Naive thymus-derived CD4-positive, alpha-beta T cell (primary cell): ENCODE measurements at regions not wholly inside any gene's neighbourhood (a gene's known extent, or its start where the extent isn't known, plus 50 kb on each side); places are given as distances from the start of the nearest gene placed in this dataset.

Source experiments
- ATAC-seq: fragments of 150-1000 bp; cut with Tn5 transposase; 2 replicates; pipeline ENCODE4 v1.10.0; 2021; ENCODE audit warnings: mild to moderate bottlenecking, moderate library complexity
- CTCF ChIA-PET: fragments of 350-600 bp; sonication (Branson Sonifier 250); formaldehyde crosslinking; loops from one replicate; lab custom pipeline; 2021; ENCODE audit warnings: antibody characterized with exemption; lab: Charles Lee
- POLR2A ChIA-PET: fragments of 350-600 bp; sonication (Branson Sonifier 250); formaldehyde crosslinking; loops from one replicate; lab custom pipeline; 2021; ENCODE audit warnings: antibody characterized with exemption, inconsistent platforms; lab: Charles Lee
- DNase-seq, 9 donors: peaks; one replicate each; pipeline versions ENCODE4 v3.0.0 to v3.0.0-alpha.2; 2020 to 2022; ENCODE audit warnings: mixed read lengths in 1 of 9
- H3K27ac ChIP-seq: one replicate; pipeline ENCODE4 v1.7.0; 2013; ENCODE audit warnings: mild to moderate bottlenecking, low read depth, low read length, moderate library complexity
- H3K27me3 ChIP-seq, 2 donors: one replicate each; pipeline ENCODE4 v1.7.0; 2013; ENCODE audit warnings: low read length in 2 of 2, mild to moderate bottlenecking in 2 of 2, moderate library complexity in 2 of 2; ENCODE audit not compliant: control insufficient read depth in 2 of 2, insufficient read depth in 2 of 2
- H3K36me3 ChIP-seq, 3 experiments: 1 replicate in 2 of 3; 2 replicates in 1 of 3; pipeline ENCODE4 v1.7.0; 2013; ENCODE audit warnings: low read length in 3 of 3, mild to moderate bottlenecking in 3 of 3, moderate library complexity in 1 of 3; ENCODE audit not compliant: insufficient read depth in 3 of 3, control insufficient read depth in 2 of 3
- H3K4me1 ChIP-seq, 2 donors: one replicate each; pipeline ENCODE4 v1.7.0; 2013; ENCODE audit warnings: low read length in 2 of 2, mild to moderate bottlenecking in 2 of 2, moderate library complexity in 1 of 2; ENCODE audit not compliant: control insufficient read depth in 2 of 2, insufficient read depth in 2 of 2
- H3K4me3 ChIP-seq: 2 replicates; pipeline ENCODE4 v1.7.0; 2013; ENCODE audit warnings: mild to moderate bottlenecking, low read length
- H3K9me3 ChIP-seq, 3 experiments: 1 replicate in 2 of 3; 2 replicates in 1 of 3; pipeline ENCODE4 v1.7.0; 2013; ENCODE audit warnings: low read length in 3 of 3; ENCODE audit not compliant: control insufficient read depth in 2 of 3
- H3K27ac Mint-ChIP-seq, 9 donors: one replicate each; pipeline ENCODE4 v1.8.0; 2020 to 2022; ENCODE audit warnings: mixed read lengths in 9 of 9, mild to moderate bottlenecking in 8 of 9, moderate library complexity in 5 of 9, inconsistent platforms in 2 of 9
- H3K27me3 Mint-ChIP-seq, 5 donors: one replicate each; pipeline ENCODE4 v1.8.0; 2021 to 2022; ENCODE audit warnings: mixed read lengths in 5 of 5, mild to moderate bottlenecking in 1 of 5
- H3K36me3 Mint-ChIP-seq, 5 donors: one replicate each; pipeline ENCODE4 v1.8.0; 2020 to 2022; ENCODE audit warnings: mixed read lengths in 5 of 5, mild to moderate bottlenecking in 3 of 5, inconsistent platforms in 1 of 5
- H3K4me1 Mint-ChIP-seq, 7 donors: one replicate each; pipeline ENCODE4 v1.8.0; 2020 to 2022; ENCODE audit warnings: mixed read lengths in 7 of 7, mild to moderate bottlenecking in 3 of 7, inconsistent platforms in 1 of 7
- H3K4me3 Mint-ChIP-seq, 10 donors: one replicate each; pipeline ENCODE4 v1.8.0; 2020 to 2022; ENCODE audit warnings: mild to moderate bottlenecking in 10 of 10, mixed read lengths in 10 of 10, moderate library complexity in 6 of 10, inconsistent platforms in 2 of 10
- H3K9me3 Mint-ChIP-seq, 11 donors: one replicate each; pipeline ENCODE4 v1.8.0; 2020 to 2022; ENCODE audit warnings: mixed read lengths in 11 of 11, mild to moderate bottlenecking in 4 of 11, inconsistent platforms in 1 of 11, moderate library complexity in 1 of 11
- intact Hi-C, 2 donors: fragments of 100-400 bp; cut with micrococcal nuclease; formaldehyde crosslinking; loops; one replicate each; pipeline ENCODE4 v1.15.1; 2023

GRCh38 chr14:105931808-105932483 is 405.6 kb downstream of the TMEM121 start:
- Histone ChIP-seq H3K4me3 (no peak overlapping the region), H3K36me3 (no peaks in the 10 kb centered on the region), H3K27ac (no peak overlapping the region), H3K4me1 (no peaks in the 10 kb centered on the region), H3K27me3 (no peaks in the 10 kb centered on the region), H3K9me3 (no peaks in the 10 kb centered on the region)
- Mint-ChIP-seq H3K4me3 (no peak overlapping the region), H3K4me1 (peaks cover 0 to 3% (median 0%) of the 10 kb centered on the region in 7 donors), H3K27me3 (peaks cover 53 to 64% (median 57%) of the 10 kb centered on the region in 5 donors), H3K9me3 (peaks cover under 1 to 37% (median 15%) of the 10 kb centered on the region in 11 donors), H3K36me3 (peaks cover 0 to 13% (median 2%) of the 10 kb centered on the region in 5 donors), H3K27ac (peak overlapping the region in 1 of 9 donors; percentile 35)
- ChIA-PET POLR2A (no interaction called here), CTCF (no interaction called here)
- DNase-seq = no peak
- no peak for ATAC-seq
- intact Hi-C loops = no loop called here

- no peak for ATAC-seq
- Histone ChIP-seq H3K27me3 (no peaks in the 10 kb centered on the region), H3K36me3 (no peaks in the 10 kb centered on the region), H3K27ac (no peak overlapping the region), H3K9me3 (no peaks in the 10 kb centered on the region), H3K4me3 (no peak overlapping the region), H3K4me1 (no peaks in the 10 kb centered on the region)
- Mint-ChIP-seq H3K9me3 (peaks cover 3 to 41% (median 15%) of the 10 kb centered on the region in 11 donors), H3K4me1 (peaks cover 0 to 2% (median 0%) of the 10 kb centered on the region in 7 donors), H3K27me3 (peaks cover 47 to 57% (median 54%) of the 10 kb centered on the region in 5 donors), H3K4me3 (no peak overlapping the region), H3K27ac (no peak overlapping the region), H3K36me3 (peaks cover 0 to 16% (median 4%) of the 10 kb centered on the region in 5 donors)
- peak in 1 of 9 donors; percentile 6 for DNase-seq
- intact Hi-C loops = no loop called here
- ChIA-PET CTCF (no interaction called here), POLR2A (no interaction called here)
These were observed 406.9 kb downstream of the TMEM121 start for GRCh38 chr14:105933238-105933637.

GRCh38 chr14:105935384-105935783 is 409.0 kb downstream of the TMEM121 start:
- H3K36me3 ChIP-seq = no peaks in the 10 kb centered on the region
- DNase-seq = peak in 1 of 9 donors; percentile 16
- Mint-ChIP-seq H3K36me3 (peaks cover 0 to 24% (median 12%) of the 10 kb centered on the region in 5 donors), H3K27me3 (peaks cover 38 to 51% (median 40%) of the 10 kb centered on the region in 5 donors), H3K4me3 (no peak overlapping the region), H3K9me3 (peaks cover 4 to 61% (median 23%) of the 10 kb centered on the region in 11 donors), H3K4me1 (peaks cover 0 to 2% (median 0%) of the 10 kb centered on the region in 7 donors), H3K27ac (no peak overlapping the region)
- peaks cover 0 to 21% (median 5%) of the 10 kb centered on the region in 3 experiments for H3K9me3 ChIP-seq
- ATAC-seq = no peak
- ChIA-PET CTCF (no interaction called here), POLR2A (no interaction called here)
- H3K4me1 ChIP-seq = no peaks in the 10 kb centered on the region
- no peak overlapping the region for H3K4me3 ChIP-seq
- no peak overlapping the region for H3K27ac ChIP-seq
- intact Hi-C loops = no loop called here
- no peaks in the 10 kb centered on the region for H3K27me3 ChIP-seq

GRCh38 chr14:105937253-105938054 is 411.1 kb downstream of the TMEM121 start:
- peaks cover 0 to 21% (median 5%) of the 10 kb centered on the region in 3 experiments for H3K9me3 ChIP-seq
- H3K36me3 Mint-ChIP-seq = peaks cover 0 to 24% (median 12%) of the 10 kb centered on the region in 5 donors
- no peak overlapping the region for H3K27ac Mint-ChIP-seq
- H3K27ac ChIP-seq = no peak overlapping the region
- peaks cover 24 to 34% (median 26%) of the 10 kb centered on the region in 5 donors for H3K27me3 Mint-ChIP-seq
- H3K4me1 ChIP-seq = no peaks in the 10 kb centered on the region
- intact Hi-C loops = no loop called here
- no peak overlapping the region for H3K4me3 ChIP-seq
- DNase-seq (no peak), ATAC-seq (no peak)
- ChIA-PET CTCF (interaction anchor here (1.0 kb wide), 1 partner anchor 7 kb away, joined by 5 read pairs; no protein-coding TSS in a partner anchor), POLR2A (no interaction called here)
- no peaks in the 10 kb centered on the region for H3K36me3 ChIP-seq
- peaks cover 4 to 65% (median 23%) of the 10 kb centered on the region in 11 donors for H3K9me3 Mint-ChIP-seq
- no peaks in the 10 kb centered on the region for H3K27me3 ChIP-seq
- H3K4me1 Mint-ChIP-seq = peaks cover 0 to 3% (median 0%) of the 10 kb centered on the region in 7 donors
- peak overlapping the region in 1 of 10 donors; percentile 23 for H3K4me3 Mint-ChIP-seq

GRCh38 chr14:105938055-105938863 is 411.9 kb downstream of the TMEM121 start:
- H3K4me1 ChIP-seq = no peaks in the 10 kb centered on the region
- H3K9me3 ChIP-seq = peaks cover 0 to 21% (median 5%) of the 10 kb centered on the region in 3 experiments
- ChIA-PET POLR2A (no interaction called here), CTCF (no interaction called here)
- no peaks in the 10 kb centered on the region for H3K27me3 ChIP-seq
- peaks cover 4 to 65% (median 23%) of the 10 kb centered on the region in 11 donors for H3K9me3 Mint-ChIP-seq
- H3K36me3 Mint-ChIP-seq = peaks cover 0 to 24% (median 12%) of the 10 kb centered on the region in 5 donors
- H3K27ac Mint-ChIP-seq = peak overlapping the region in 2 of 9 donors; percentile 32 to 44
- H3K27ac ChIP-seq = no peak overlapping the region
- H3K4me1 Mint-ChIP-seq = peaks cover 0 to 3% (median 0%) of the 10 kb centered on the region in 7 donors
- no peaks in the 10 kb centered on the region for H3K36me3 ChIP-seq
- ATAC-seq (no peak), DNase-seq (no peak)
- intact Hi-C loops = no loop called here
- H3K27me3 Mint-ChIP-seq = peaks cover 20 to 33% (median 24%) of the 10 kb centered on the region in 5 donors
- no peak overlapping the region for H3K4me3 Mint-ChIP-seq
- no peak overlapping the region for H3K4me3 ChIP-seq

- ATAC-seq = no peak
- no peak overlapping the region for H3K4me3 Mint-ChIP-seq
- H3K4me1 Mint-ChIP-seq = peaks cover 0 to 3% (median 0%) of the 10 kb centered on the region in 7 donors
- ChIA-PET POLR2A (no interaction called here), CTCF (no interaction called here)
- no peak for DNase-seq
- Histone ChIP-seq H3K9me3 (peaks cover 0 to 21% (median 5%) of the 10 kb centered on the region in 3 experiments), H3K27me3 (no peaks in the 10 kb centered on the region), H3K4me1 (no peaks in the 10 kb centered on the region), H3K36me3 (no peaks in the 10 kb centered on the region), H3K4me3 (no peak overlapping the region), H3K27ac (no peak overlapping the region)
- H3K27me3 Mint-ChIP-seq = peaks cover 13 to 26% (median 17%) of the 10 kb centered on the region in 5 donors
- peak overlapping the region in 1 of 9 donors; percentile 44 for H3K27ac Mint-ChIP-seq
- intact Hi-C loops = no loop called here
- peaks cover 0 to 19% (median 8%) of the 10 kb centered on the region in 5 donors for H3K36me3 Mint-ChIP-seq
- H3K9me3 Mint-ChIP-seq = peaks cover 4 to 59% (median 19%) of the 10 kb centered on the region in 11 donors
These were observed 412.6 kb downstream of the TMEM121 start for GRCh38 chr14:105938959-105939358.
